ENCODE measurements at regions not wholly inside any gene's neighbourhood (a gene's known extent, or its start where the extent isn't known, plus 50 kb on each side); places are given as distances from the start of the nearest gene placed in this dataset.
"Not testable (repeated sequence)": the region's sequence is repeated elsewhere in the genome, so short reads cannot be mapped to it uniquely, and the experiment has no call there.

- Histone ChIP-seq H3K9me3 (no peaks in the 10 kb centered on the region), H3K4me1 (0 out of 2 replicates have a peak, but pooled peaks cover 3% of the 10 kb centered on the region), H3K36me3 (ENCODE audit: control insufficient read depth, insufficient read depth, low read length) (no peaks in the 10 kb centered on the region), H3K4me3 (ENCODE audit: low read depth, low read length) (no peak overlapping the region), H3K27me3 (replicated peaks; ENCODE audit: control insufficient read depth, insufficient read depth, low read length) (no peaks in the 10 kb centered on the region)
- ChIA-PET CTCF (interaction anchor here (0.7 kb wide), 1 partner anchor 14 kb away, joined by 4 read pairs; no protein-coding TSS in a partner anchor), POLR2A (no interaction called here)
- H3K4me3 Mint-ChIP-seq (ENCODE audit: unreplicated experiment): no peak overlapping the region
- intact Hi-C loops (cut with micrococcal nuclease; ENCODE audit: unreplicated experiment): no loop called here
- no peaks in the 10 kb centered on the region for H3K36me3 Mint-ChIP-seq (ENCODE audit: insufficient read depth, unreplicated experiment)
- DNase-seq: no peak
- no TSS peak for BruUV-seq (replicated peaks)
- no peak overlapping the region for H3K27ac Mint-ChIP-seq (ENCODE audit: unreplicated experiment)
- no peaks in the 10 kb centered on the region for H3K9me3 Mint-ChIP-seq (ENCODE audit: unreplicated experiment)
- peaks cover 6% of the 10 kb centered on the region for H3K4me1 Mint-ChIP-seq (ENCODE audit: low read depth, unreplicated experiment)
- no peak for TF ChIP-seq CTCF (IDR thresholded peaks at IDR 0.05; ENCODE audit: insufficient read depth in 1 of 2, low read depth in 1 of 2, low read length in 1 of 2, severe bottlenecking in 1 of 2, unreplicated experiment in 1 of 2)
- H3K27me3 Mint-ChIP-seq (ENCODE audit: insufficient read depth, unreplicated experiment): no peaks in the 10 kb centered on the region
These were observed 53.7 kb upstream of the PELI2 start for GRCh38 chr14:56064513-56064912.

- H3K9me3 ChIP-seq; H3K36me3 ChIP-seq (ENCODE audit: control insufficient read depth, insufficient read depth, low read length); H3K4me1 ChIP-seq; BruUV-seq (replicated peaks); H3K4me3 ChIP-seq (ENCODE audit: low read depth, low read length); H3K27me3 ChIP-seq (replicated peaks; ENCODE audit: control insufficient read depth, insufficient read depth, low read length); DNase-seq; intact Hi-C loops (cut with micrococcal nuclease; ENCODE audit: unreplicated experiment); CTCF ChIA-PET; H3K36me3 Mint-ChIP-seq (ENCODE audit: insufficient read depth, unreplicated experiment); H3K27ac Mint-ChIP-seq (ENCODE audit: unreplicated experiment); H3K4me3 Mint-ChIP-seq (ENCODE audit: unreplicated experiment); H3K27me3 Mint-ChIP-seq (ENCODE audit: insufficient read depth, unreplicated experiment); H3K4me1 Mint-ChIP-seq (ENCODE audit: low read depth, unreplicated experiment); POLR2A ChIA-PET; H3K9me3 Mint-ChIP-seq (ENCODE audit: unreplicated experiment): not testable (repeated sequence)
These were observed 53.0 kb upstream of the PELI2 start for GRCh38 chr14:56065199-56065598.

- Histone ChIP-seq H3K9me3 (no peaks in the 10 kb centered on the region), H3K4me3 (ENCODE audit: low read depth, low read length) (no peak overlapping the region), H3K36me3 (ENCODE audit: control insufficient read depth, insufficient read depth, low read length) (no peaks in the 10 kb centered on the region), H3K27me3 (replicated peaks; ENCODE audit: control insufficient read depth, insufficient read depth, low read length) (no peaks in the 10 kb centered on the region), H3K4me1 (no peaks in the 10 kb centered on the region)
- Mint-ChIP-seq H3K36me3 (ENCODE audit: insufficient read depth, unreplicated experiment) (no peaks in the 10 kb centered on the region), H3K9me3 (ENCODE audit: unreplicated experiment) (no peaks in the 10 kb centered on the region), H3K4me1 (ENCODE audit: low read depth, unreplicated experiment) (peaks cover 5% of the 10 kb centered on the region), H3K27me3 (ENCODE audit: insufficient read depth, unreplicated experiment) (no peaks in the 10 kb centered on the region), H3K27ac (ENCODE audit: unreplicated experiment) (no peak overlapping the region), H3K4me3 (ENCODE audit: unreplicated experiment) (no peak overlapping the region)
- intact Hi-C loops (cut with micrococcal nuclease; ENCODE audit: unreplicated experiment): no loop called here
- no peak for TF ChIP-seq CTCF (IDR thresholded peaks at IDR 0.05; ENCODE audit: insufficient read depth in 1 of 2, low read depth in 1 of 2, low read length in 1 of 2, severe bottlenecking in 1 of 2, unreplicated experiment in 1 of 2)
- CTCF ChIA-PET: interaction anchor here (1.0 kb wide), 1 partner anchor 321 kb away, joined by 3 read pairs; no protein-coding TSS in a partner anchor
- POLR2A ChIA-PET: no interaction called here
- no TSS peak for BruUV-seq (replicated peaks)
- DNase-seq: no peak
These were observed 52.5 kb upstream of the PELI2 start for GRCh38 chr14:56065621-56066290.
